NOMO-1 (cell line): ENCODE measurements at regions not wholly inside any gene's neighbourhood (a gene's known extent, or its start where the extent isn't known, plus 50 kb on each side); places are given as distances from the start of the nearest gene placed in this dataset.
A peak's percentile ranks its signal among the peaks of the same experiment; 100 is the strongest.
"Not testable (repeated sequence)": the region's sequence is repeated elsewhere in the genome, so short reads cannot be mapped to it uniquely, and the experiment has no call there.

Experiments used
- DNase-seq, 2 experiments: peaks; one replicate each; lab custom pipeline; 2025; ENCODE audit not compliant: unreplicated experiment in 2 of 2; lab: John Stamatoyannopoulos, UW

DNA sequence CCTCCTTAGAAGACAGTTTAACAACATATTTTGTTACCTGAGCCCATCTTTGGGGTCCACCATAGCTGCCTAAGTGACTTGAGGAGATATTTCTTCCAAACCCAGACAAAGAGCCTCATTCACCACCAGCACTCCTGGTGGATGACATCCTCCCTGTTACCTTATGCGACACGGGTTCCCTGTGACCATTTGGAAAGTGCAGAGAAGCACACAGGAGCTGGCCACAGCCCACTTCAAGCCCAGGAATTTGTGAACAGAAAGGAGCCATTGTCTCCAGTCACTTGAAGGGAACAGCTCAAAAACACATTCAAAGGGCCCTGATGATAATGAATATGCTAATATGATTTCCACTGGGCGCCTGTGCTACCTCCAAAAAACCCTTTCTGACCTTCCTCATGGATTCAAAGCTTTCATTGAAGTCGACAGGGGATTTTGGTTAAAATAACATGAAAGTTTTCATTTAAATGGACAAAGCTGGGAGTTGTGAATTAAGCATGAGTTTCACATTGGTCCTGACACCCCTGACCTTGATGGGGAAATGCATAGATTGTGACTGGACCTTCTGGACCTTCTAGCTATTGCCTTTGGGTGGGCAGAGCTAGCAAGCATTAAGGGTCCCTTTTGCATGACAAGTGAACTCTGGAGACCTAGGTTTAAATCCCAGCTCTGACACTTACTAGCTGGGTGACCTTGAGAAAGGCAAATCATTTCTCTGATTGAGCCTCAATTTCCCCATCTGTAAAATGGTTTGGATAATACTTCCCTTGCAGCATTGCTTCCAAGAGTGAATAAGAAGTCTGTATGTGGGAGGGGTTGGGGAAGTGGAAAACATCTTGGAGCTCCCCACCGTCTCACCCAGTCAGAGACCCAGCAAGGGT, 83.3 kb upstream of the SIRPA start:
- DNase-seq, result no peak

DNA sequence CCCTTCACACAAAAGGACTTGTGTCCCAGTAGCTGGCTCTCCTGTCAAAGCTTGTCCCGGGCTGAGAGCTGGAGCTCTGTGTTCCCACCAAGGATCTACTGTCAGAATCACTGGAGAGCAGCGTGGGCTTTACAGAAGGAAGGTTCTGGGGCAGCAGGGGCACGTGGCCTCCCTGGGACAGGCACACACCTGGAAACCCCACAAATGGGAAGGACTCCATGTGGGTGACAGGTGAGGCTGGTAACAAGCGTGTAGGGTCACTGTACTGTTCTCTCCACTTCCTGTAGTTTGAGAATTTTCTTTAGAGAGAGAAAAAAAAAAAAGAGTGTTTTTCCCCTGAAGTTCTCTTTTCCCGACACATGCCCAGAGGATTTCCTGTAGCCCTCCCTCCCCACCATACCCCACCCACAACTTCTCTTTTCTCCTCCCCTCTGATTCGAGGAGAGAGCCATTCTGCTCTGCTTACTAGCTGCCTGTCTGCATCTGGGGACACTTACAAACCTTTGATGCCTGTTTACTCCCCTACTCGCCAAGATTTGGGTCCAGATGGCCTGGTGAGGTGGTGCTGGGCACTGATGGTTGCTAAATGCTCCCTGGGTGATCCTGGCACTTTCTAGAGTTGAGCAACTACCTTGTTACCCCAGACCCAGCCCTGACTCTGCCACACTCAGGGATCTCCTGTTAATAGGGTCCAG, 84.1 kb upstream of the SIRPA start:
- DNase-seq, result peak; percentile 24 to 64

DNA sequence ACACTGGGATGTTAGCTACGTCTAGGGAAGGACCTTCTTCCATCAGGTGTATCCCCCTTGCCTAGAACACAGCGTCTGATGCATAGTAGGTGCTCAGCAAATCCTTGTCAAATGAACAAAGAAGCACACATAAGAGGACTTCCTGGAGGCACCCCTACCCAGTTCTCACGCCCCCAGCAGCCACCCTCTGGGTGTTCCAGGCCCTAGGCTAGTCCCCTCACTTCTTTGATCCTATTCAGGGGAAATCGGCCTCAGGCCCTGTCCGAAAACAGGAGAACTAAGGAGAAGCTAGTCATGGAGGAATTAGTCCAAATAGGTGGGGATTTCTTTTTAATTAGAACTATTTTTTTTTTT, 84.7 kb upstream of the SIRPA start:
- DNase-seq, result no peak

DNA sequence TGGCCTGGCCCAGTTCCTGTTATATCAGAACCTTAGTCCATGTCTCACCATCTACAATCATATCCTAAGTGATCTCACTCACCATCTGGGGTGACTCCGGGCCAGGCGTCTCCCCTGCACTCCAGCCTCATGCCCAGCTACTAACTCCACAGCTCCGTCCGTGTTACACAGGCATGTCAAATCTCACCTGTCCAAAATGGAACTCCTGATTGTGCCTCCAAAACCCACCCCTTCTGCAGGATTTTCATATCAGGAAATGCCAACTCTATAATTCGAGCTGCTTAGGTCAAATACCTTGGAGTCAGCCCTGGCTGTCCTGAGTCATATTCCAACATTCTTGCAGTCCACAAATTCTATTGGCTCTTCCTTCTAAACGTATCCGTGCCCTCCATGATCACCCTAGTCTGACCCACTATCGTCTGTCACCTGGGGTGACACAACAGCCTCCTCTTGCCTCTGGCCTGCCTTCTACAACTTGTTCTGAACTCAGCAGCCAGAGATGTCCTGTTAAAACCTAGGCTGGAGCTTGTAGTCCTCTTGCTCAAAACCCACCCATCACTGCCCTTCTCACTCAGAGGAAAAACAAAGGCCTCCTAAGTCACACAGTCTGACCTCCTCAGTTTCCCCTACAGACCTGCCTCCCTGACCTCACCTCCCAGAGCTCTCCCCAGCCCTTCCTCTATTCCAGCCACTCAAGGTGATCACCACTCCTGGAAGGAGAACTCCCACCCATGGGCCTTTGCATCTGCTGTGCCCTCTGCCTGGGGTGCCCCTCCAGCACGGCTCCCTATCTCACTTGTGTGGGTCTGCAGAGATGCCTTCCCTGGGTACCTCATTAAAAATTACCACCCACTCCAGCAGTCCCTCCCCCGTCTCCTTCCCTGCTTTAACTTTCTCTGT, 85.3 kb upstream of the SIRPA start:
- no peak for DNase-seq

DNA sequence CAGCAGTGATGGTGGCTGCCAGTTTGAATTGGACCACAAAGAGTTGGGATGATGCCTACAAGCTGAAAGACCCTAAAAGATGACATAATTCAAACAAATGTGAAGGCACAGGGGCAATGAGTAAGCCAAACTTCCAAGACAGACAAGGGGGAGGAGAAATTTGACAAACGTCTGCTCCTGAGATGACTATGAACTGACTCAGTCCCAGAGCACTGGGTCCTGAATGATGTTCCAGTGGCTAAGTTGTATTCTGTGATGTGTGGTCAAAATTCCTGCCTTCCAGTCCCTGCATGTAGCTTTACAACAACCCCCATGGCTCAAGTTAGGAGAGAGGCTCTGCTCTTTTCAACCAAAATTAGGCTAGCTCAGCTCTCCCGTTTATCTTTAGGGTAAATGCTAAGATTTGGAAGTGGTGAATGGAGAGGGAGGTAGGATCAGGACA, 86.1 kb upstream of the SIRPA start:
- DNase-seq, result no peak

DNA sequence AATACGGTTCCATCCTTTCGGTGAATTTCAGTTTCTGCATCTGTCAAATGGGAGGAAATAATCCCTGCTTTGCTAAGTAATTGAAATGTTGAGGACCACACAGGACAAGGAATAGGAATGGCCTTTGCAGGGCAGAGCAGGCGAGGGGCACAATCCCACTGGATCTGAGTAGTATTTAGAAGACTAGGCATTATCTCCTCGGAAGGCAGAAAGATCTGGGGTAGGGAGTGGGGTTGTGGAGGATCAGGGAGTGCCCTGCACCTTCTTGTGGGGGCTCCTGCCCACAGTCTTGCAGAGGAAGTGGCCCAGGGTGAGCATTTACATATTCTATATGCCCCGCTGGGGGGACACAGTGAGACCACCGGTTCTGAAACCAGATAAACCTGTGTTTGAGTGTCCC, 87.1 kb upstream of the SIRPA start:
- DNase-seq, result no peak

DNA sequence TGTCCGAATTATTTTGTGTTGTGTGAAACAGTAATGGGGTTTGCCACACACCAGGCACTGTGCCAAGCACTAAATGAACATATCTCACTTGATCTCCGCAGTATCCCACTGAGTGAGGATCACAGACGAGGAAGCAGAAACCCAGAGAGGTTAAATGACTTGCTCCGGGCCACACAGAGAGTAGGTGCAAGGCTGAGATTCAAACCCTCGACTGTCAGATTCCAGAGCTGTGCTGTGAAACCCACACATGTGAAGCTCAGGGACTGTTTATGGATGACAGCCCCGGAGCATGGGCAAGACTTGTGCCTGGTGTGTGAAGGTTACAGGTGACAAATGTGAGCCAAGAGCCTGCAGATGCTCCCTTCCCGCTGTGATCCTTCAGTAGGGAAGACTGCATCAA, 87.8 kb upstream of the SIRPA start:
- DNase-seq, result no peak

DNA sequence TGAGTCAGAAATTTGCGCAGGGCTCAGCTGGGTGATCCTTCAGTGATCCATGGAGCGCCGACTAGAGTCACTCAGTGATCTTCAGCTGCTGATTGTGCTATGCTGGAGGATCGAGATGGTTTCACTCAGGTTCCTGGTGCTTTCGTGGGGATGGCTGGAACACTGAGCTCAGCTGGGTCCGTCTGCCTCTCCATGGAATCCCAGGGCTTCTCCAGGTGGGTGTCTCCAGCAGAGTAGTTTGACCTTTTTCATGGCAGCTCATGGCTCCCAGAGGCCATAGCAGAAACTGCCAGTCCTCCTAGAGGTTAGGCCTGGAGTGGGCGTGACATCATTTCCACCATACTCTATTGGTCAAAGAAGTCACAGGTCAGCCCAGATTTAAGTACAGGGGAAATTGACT, 88.8 kb upstream of the SIRPA start:
- no peak for DNase-seq

DNA sequence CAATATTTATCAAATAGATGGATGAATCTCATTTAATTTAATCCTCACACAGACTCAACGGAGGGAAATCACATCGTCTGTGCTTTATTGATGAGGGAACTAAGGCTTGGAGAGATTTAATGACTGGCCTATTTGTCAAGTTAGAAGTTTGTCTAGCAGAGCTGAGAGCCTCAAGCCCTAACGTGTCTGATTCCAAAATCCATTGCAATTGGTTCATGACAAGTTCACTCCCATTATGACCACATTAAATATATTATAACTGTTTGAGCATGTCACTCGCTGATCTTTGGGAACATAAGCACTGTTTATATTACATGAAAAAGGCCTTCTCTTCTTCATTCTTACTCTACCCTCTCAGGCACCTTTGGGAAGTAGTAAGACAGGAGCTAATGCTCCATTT, 89.4 kb upstream of the SIRPA start:
- no peak for DNase-seq

DNA sequence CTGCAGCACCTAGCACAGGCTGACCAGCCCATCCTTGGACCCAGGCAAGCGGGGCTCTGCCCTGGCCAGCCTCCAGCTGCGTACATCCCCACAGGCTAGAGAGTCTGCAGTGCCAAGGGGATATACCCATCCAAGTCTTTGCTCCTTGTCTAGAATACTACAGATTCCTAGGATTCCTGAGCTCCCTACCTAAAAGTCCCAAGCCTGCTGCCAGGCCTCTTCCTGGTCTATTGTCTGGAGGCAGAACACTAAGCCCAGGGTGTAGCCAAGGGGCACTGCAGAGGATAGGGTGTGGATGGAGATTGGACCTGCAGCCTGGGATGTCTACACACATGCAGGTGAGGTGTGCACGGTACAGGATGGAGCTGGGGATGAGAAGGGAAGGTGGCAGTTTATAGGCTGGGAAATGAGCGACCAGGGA, 90.0 kb upstream of the SIRPA start:
- DNase-seq, result no peak

DNA sequence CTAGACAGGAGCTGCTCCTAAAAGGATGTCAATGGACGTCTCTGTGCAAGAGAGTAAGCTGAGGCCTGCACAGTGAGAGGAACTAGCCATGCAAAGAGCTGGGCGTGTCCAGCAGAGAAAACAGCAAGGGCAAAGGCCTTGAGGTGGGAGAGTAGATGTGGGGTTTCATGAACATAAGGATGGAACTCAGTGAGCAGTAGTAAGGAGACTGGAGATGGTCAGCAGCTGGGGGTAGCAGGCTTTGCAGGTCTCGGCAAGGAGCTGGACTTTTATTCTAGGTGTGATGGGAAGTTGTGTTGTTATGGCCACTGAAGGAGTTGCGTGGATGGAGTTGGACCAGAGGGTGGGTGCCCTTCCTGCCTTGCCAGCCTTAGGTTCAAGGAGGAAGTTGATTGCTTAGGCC, 90.7 kb upstream of the SIRPA start:
- peak in 1 of 2 experiments; percentile 33 for DNase-seq

DNA sequence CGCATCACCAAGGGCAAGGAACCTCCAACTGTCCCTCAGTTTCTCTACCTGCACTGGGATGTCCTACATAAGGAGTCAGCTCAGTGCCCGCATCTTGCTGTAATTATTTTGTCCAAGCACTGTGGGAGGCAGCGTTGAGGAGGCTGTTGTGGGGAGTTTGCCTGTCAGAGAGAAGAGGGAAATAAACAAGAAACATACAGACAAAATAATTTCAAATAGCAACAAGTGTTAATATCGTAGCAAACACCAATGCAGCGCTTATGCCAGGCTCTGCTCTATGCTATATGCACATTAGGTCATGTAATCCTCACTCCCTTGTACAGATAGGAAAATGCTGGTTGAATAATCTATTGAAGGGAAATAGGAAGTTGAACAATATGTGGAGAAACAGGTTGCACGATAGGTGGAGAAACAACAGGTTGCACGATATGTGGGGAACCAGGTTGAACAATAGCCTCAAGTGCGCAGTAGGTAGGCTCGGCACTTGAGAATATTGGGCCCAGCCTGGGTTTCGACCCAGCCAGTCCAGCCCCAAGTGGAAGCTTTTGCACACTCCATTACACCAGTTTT, 91.2 kb upstream of the SIRPA start:
- DNase-seq, result peak; percentile 28 to 37

DNA sequence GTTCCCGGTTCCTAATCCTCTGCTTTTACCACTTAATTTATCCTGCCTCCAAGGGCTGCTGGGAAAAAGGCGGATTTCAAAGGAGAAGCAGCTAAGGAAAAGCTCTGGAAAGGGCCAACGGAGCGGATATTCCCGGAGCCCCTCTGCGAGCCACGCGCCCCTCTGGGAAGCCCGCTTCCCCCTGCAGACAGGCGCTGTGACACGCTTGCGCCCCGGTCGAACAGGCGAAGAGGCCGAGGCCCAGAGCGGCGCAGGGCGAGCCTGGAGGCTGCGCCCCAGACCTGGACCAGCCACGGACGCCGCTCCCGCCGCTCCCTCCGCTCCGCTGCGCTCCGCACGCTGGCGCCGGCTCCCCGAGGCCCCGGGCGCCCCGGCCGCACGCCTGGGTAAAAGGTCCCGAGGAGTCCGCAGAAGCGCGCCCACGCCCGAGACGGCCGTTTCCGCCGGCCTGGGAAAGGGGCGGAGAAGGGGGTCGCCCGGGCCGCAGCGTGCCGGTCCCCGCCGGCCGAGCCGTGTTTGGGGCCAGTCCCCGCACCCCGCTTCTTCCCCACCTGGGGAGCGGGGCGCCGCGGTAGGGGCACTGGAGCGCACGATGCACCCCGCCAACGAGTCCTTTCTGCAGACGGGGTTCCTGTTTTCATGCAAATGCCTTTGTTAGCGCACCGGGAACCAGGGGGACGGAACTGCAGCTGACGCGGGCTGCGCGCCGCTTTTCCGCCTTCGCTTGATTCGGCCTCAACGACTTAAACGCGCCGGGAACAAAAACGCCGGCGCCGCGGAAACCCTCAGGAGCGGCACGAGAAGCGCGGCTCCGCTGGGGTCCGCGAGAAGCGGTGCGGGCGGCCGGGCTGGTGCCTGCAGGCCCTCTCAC, 91.9 kb upstream of the SIRPA start:
- DNase-seq, result peak; percentile 91 to 92

DNA sequence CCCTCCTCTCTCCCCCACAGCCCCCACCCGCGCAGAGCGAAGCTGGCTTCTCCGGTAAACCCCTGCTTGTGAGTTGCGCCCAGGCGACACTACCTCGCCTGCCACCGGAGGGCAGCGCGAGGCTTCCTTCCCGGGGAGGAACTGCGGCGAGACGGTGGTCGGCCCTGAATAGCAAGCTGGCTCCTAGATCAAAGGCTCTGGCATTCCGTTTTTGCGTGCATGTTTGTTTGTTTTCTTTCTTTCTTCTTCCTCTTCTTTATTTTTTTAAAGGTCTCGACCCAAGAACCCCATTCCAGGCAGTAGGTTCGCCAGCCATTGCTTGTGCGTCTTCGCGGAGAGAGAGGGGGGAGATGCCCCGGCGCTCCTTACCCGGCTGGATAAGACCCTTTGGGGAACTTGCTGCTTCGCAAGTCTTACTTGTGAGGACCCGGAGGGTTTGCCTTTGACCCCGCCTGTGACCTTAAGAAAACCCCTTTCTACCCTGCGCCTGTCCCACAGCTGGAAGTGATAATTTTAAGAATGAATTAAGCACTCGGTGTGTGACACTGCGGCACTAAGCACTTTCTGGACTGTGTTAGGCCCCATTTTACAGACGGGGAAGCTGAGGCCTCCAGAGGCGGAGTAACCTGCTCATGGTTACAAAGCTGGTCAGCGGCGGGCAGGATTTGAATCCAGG, 92.7 kb upstream of the SIRPA start:
- DNase-seq, result peak; percentile 82 to 88

DNA sequence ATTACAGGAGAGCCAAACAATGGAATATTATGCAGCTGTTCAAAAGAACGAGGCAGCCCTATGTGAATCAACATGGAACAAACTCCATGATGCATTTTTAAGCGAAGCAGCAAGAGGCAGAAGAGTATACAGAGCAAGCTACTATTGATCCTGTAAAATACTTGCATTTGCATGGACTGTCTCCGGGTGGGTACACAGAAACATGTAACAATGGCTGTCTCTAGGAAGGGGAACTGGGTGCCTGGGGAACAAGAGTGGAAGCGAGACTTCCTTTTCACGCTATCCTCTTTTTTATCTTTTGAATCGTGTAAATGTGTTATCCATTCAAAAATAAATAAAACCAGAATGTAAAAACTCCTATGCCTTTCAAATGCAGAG, 93.3 kb upstream of the SIRPA start:
- DNase-seq, result no peak

DNA sequence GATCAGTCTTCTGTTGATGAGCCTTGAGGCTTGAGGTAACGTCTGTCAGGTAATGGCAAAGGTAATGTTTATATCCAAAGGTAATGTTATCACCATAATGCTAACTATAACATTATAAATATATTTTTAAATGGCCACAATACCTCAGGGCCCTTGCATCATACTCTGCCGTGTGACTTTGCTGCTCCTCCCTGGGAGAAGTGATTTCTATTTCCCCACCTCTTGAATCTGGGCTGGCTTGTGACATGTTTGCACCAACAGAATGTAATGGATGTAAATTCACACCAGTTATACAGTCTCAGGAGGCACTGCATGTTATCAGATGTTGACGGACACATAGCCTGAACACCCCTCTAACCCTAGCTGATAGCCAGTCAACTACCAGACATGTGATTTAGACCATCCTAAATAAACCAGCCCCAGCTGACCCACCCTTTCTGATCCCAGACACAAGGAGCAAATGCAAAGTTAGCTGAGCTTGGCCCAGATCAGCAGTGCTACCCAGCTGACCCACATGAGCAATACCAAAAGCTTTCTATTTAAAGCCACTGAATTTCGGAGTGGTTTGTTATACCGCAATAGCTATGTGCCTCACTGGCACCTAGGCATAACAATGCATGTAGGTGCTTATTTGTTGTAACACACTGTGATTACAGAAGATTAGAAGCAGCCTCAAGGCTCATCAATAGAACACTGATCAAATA, 93.8 kb upstream of the SIRPA start:
- DNase-seq, result peak; percentile 61 to 71

DNA sequence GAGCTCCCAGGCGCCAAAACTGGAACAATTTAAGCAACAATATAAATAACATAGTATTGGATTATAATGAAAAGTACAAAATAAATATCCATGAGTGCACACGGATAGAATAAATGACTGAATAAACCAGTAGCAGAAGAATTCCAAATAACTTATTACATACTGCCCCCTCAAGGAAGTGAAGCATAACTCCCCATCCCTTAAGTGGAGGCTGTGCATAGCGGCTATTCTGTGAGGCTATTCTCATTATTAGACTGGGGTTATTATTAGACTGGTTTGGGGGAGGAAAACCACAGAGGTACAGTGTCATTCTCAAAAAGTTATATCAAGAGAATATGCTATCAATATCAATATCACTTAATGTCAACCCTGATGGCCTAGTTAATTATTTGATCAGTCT, 94.4 kb upstream of the SIRPA start:
- DNase-seq, result peak; percentile 61 to 80

DNA sequence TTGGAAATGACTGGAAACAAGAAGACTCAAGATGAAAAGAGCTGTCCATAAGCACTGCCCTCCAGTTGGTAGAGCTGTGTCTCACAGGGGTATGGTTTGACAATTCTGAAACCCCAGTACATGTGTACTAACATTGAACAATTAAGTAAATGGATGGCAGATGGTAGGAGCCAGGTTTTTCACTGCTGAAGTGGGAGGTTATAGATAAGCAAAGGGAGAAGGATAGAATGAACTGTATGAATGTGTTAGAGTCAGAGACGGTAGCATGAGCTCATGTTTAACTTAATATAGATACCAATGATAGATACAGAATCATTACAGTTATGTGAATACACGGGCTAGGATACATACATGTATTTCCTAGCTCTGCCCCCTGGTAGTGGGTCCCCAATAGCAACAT, 95.0 kb upstream of the SIRPA start:
- DNase-seq, result no peak

DNA sequence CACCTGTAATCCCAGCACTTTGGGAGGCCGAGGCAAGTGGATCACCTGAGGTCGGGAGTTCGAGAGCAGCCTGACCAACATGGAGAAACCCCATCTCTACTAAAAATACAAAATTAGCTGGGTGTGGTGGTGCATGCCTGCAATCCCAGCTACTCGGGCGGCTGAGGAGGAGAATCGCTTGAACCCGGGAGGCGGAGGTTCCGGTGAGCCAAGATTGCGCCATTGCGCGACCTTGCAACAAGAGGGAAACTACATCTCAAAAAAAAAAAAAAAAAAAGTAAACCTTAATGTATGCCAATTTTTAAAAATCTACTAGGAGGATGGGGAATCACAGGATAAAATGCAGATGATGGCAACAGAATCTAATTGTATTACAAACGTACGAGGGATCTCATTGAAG, 95.5 kb upstream of the SIRPA start:
- not testable (repeated sequence) for DNase-seq
